IMR-90 (cell line): ENCODE measurements at regions not wholly inside any gene's neighbourhood (a gene's known extent, or its start where the extent isn't known, plus 50 kb on each side); places are given as distances from the start of the nearest gene placed in this dataset.

Experiments
- ATAC-seq: fragments of 200-7000 bp; cut with Tn5 transposase; 2 replicates; pipeline ENCODE4 v1.9.1; 2020; ENCODE audit warnings: low read depth, mild to moderate bottlenecking, moderate library complexity
- BruUV-seq: library from RNA; stranded (reverse); fragments of 400-500 nt; replicated peaks from 2 replicates; lab custom pipeline; 2021; lab: Mats Ljungman, UMichigan
- CTCF ChIA-PET: fragments of 300-600 bp; formaldehyde crosslinking; extraction: SDS; loops from one replicate; lab custom pipeline; 2021; ENCODE audit warnings: antibody characterized with exemption; lab: Yijun Ruan, JAX
- POLR2A ChIA-PET: fragments of 300-600 bp; sonication (Branson Sonifier 250); formaldehyde crosslinking; loops from one replicate; lab custom pipeline; 2022; ENCODE audit warnings: antibody characterized with exemption; ENCODE audit not compliant: unreplicated experiment; lab: Charles Lee
- DNase-seq: peaks from one replicate; pipeline ENCODE4 v3.0.0; 2013
- H2AFZ ChIP-seq: replicated peaks from 2 replicates; pipeline ENCODE3; 2013; ENCODE audit warnings: low read length, mild to moderate bottlenecking; ENCODE audit not compliant: poor library complexity
- H2AK5ac ChIP-seq: 2 replicates; pipeline ENCODE4 v1.6.1; 2013; ENCODE audit warnings: low read depth, low read length, inconsistent platforms
- H2AK9ac ChIP-seq: replicated peaks from 2 replicates; pipeline ENCODE3; 2013; ENCODE audit warnings: mild to moderate bottlenecking, low read depth, low read length, moderate library complexity; ENCODE audit not compliant: poor library complexity
- H2BK120ac ChIP-seq: 2 replicates; pipeline ENCODE4 v1.6.1; 2013; ENCODE audit warnings: low read depth, low read length, inconsistent platforms
- H2BK15ac ChIP-seq: 3 replicates; pipeline ENCODE4 v1.6.1; 2013; ENCODE audit warnings: low read depth, low read length, inconsistent platforms
- H2BK20ac ChIP-seq: 2 replicates; pipeline ENCODE4 v1.6.1; 2013; ENCODE audit warnings: low read depth, mild to moderate bottlenecking, inconsistent platforms, low read length, moderate library complexity
- H2BK5ac ChIP-seq: 2 replicates; pipeline ENCODE4 v1.6.1; 2013; ENCODE audit warnings: mild to moderate bottlenecking, low read depth, low read length, inconsistent platforms; ENCODE audit not compliant: poor library complexity, severe bottlenecking
- H3K14ac ChIP-seq: replicated peaks from 2 replicates; pipeline ENCODE4 v1.6.1; 2013; ENCODE audit warnings: low read depth, low read length, inconsistent platforms
- H3K18ac ChIP-seq: 2 replicates; pipeline ENCODE4 v1.6.1; 2013; ENCODE audit warnings: low read depth, low read length, control low read depth
- H3K23ac ChIP-seq: 2 replicates; pipeline ENCODE4 v1.6.1; 2013; ENCODE audit warnings: low read depth, low read length, inconsistent platforms
- H3K27ac ChIP-seq: 2 replicates; pipeline ENCODE4 v1.5.1; 2013; ENCODE audit warnings: mild to moderate bottlenecking, control low read depth, low read length; ENCODE audit not compliant: insufficient read depth
- H3K27me3 ChIP-seq: 2 replicates; pipeline ENCODE4 v1.6.1; 2013; ENCODE audit warnings: low read length; ENCODE audit not compliant: control insufficient read depth, insufficient read depth
- H3K36me3 ChIP-seq: 2 replicates; pipeline ENCODE4 v1.6.1; 2013; ENCODE audit warnings: low read length, mixed read lengths; ENCODE audit not compliant: control insufficient read depth, insufficient read depth
- H3K4ac ChIP-seq: 2 replicates; pipeline ENCODE4 v1.6.1; 2013; ENCODE audit warnings: low read depth, low read length, inconsistent platforms
- H3K4me1 ChIP-seq: 2 replicates; pipeline ENCODE4 v1.6.1; 2013; ENCODE audit warnings: low read length, mixed read lengths; ENCODE audit not compliant: control insufficient read depth, insufficient read depth
- H3K4me2 ChIP-seq: 2 replicates; pipeline ENCODE4 v1.6.1; 2013; ENCODE audit warnings: low read depth, mild to moderate bottlenecking, control low read depth, low read length, moderate library complexity
- H3K4me3 ChIP-seq: 2 replicates; pipeline ENCODE4 v1.5.1; 2013; ENCODE audit warnings: low read depth, mild to moderate bottlenecking, control low read depth, low read length, moderate library complexity; ENCODE audit not compliant: insufficient read depth
- H3K56ac ChIP-seq: 2 replicates; pipeline ENCODE4 v1.6.1; 2013; ENCODE audit warnings: low read length, inconsistent platforms; ENCODE audit not compliant: insufficient read depth; ENCODE audit errors: extremely low read depth
- H3K79me1 ChIP-seq, 2 experiments: 2 replicates each; pipeline ENCODE4 v1.6.1; 2013; ENCODE audit warnings: low read length in 2 of 2, inconsistent platforms in 1 of 2, low read depth in 1 of 2
- H3K9ac ChIP-seq: 2 replicates; pipeline ENCODE4 v1.6.1; 2013; ENCODE audit warnings: low read depth, low read length, control low read depth
- H3K9me1 ChIP-seq: 2 replicates; pipeline ENCODE4 v1.6.1; 2013; ENCODE audit warnings: low read length, inconsistent platforms; ENCODE audit not compliant: insufficient read depth
- H3K9me3 ChIP-seq: 2 replicates; pipeline ENCODE4 v1.6.1; 2013; ENCODE audit warnings: low read length; ENCODE audit not compliant: control insufficient read depth, insufficient read depth
- H4K20me1 ChIP-seq: 2 replicates; pipeline ENCODE4 v1.6.1; 2013; ENCODE audit warnings: low read length, inconsistent platforms; ENCODE audit not compliant: insufficient read depth
- H4K5ac ChIP-seq: 2 replicates; pipeline ENCODE4 v1.6.1; 2013; ENCODE audit warnings: mild to moderate bottlenecking, low read depth, low read length, control low read depth
- H4K8ac ChIP-seq, 2 experiments: 2 replicates each; pipeline ENCODE4 v1.6.1; 2013; ENCODE audit warnings: low read depth in 2 of 2, low read length in 2 of 2, control low read depth in 1 of 2, inconsistent platforms in 1 of 2
- H4K91ac ChIP-seq: 2 replicates; pipeline ENCODE4 v1.6.1; 2013; ENCODE audit warnings: low read depth, low read length, inconsistent platforms; ENCODE audit not compliant: insufficient read depth
- BHLHE40 ChIP-seq: fragments of 150-350 bp; IDR thresholded peaks from 2 replicates; pipeline ENCODE4 v1.6.1; 2016; ENCODE audit warnings: mild to moderate bottlenecking, low read depth, low read length
- SMC3 ChIP-seq: fragments of 150-350 bp; IDR thresholded peaks from 2 replicates; pipeline ENCODE4 v1.6.1; 2016; ENCODE audit warnings: low read depth, mild to moderate bottlenecking, antibody characterized with exemption, low read length, moderate library complexity
- USF2 ChIP-seq: fragments of 150-350 bp; IDR thresholded peaks from 2 replicates; pipeline ENCODE4 v1.6.1; 2017; ENCODE audit warnings: mild to moderate bottlenecking, antibody characterized with exemption, low read length, low read depth
- WGBS, 2 experiments: methylation state at CpG; one replicate each; pipeline versions ENCODE4 v1.1.5 to v1.1.7; 2013; ENCODE audit warnings: missing lambda C conversion rate in 2 of 2; ENCODE audit not compliant: insufficient read length in 1 of 2; ENCODE audit errors: extremely low coverage in 2 of 2; 5-methylcytosine and 5-hydroxymethylcytosine counted together
- dilution Hi-C: fragments of 300-500 bp; cut with HindIII; formaldehyde crosslinking; loops from one replicate; pipeline ENCODE4 v1.14.3; 2018; ENCODE audit warnings: low sequenced_read_pairs; ENCODE audit not compliant: unreplicated experiment
- in situ Hi-C: fragments of 300-500 bp; cut with MboI; formaldehyde crosslinking; loops from 3 replicates; pipeline ENCODE4 v1.14.3; 2019; ENCODE audit warnings: low sequenced_read_pairs, inconsistent platforms, mixed read lengths
- intact Hi-C: fragments of 100-400 bp; cut with micrococcal nuclease; formaldehyde crosslinking; loops from 2 replicates; pipeline ENCODE4 v1.10.0; 2022

- POLR2A ChIA-PET, result no interaction called here
- H3K4ac ChIP-seq, result no peak overlapping the region
- H4K20me1 ChIP-seq, result no peaks in the 10 kb centered on the region
- no peak overlapping the region for H3K18ac ChIP-seq
- H2BK15ac ChIP-seq, result no peak overlapping the region
- no peak overlapping the region for H2BK5ac ChIP-seq
- H4K8ac ChIP-seq, result no peak overlapping the region
- H3K23ac ChIP-seq, result no peak overlapping the region
- H3K4me2 ChIP-seq, result no peak overlapping the region
- H2BK120ac ChIP-seq, result no peak overlapping the region
- no peak overlapping the region for H4K91ac ChIP-seq
- H2AFZ ChIP-seq, result no peak overlapping the region
- no peak overlapping the region for H2AK5ac ChIP-seq
- dilution Hi-C loops (no loop called here), in situ Hi-C loops (no loop called here), intact Hi-C loops (no loop called here)
- no peaks in the 10 kb centered on the region for H3K36me3 ChIP-seq
- no peak for ATAC-seq
- CTCF ChIA-PET, result no interaction called here
- no peak overlapping the region for H2BK20ac ChIP-seq
- no peak overlapping the region for H3K56ac ChIP-seq
- H2AK9ac ChIP-seq, result no peak overlapping the region
- H3K4me1 ChIP-seq, result no peaks in the 10 kb centered on the region
- no peak for DNase-seq
- no peak overlapping the region for H4K5ac ChIP-seq
- peaks cover 1% of the 10 kb centered on the region; the same call in 1 of the 2 replicates for H3K27me3 ChIP-seq
- no peaks in the 10 kb centered on the region for H3K9me3 ChIP-seq
- H3K14ac ChIP-seq, result no peak overlapping the region
- no peaks in the 10 kb centered on the region for H3K79me1 ChIP-seq
- no peaks in the 10 kb centered on the region for H3K9me1 ChIP-seq
- no peak overlapping the region for H3K27ac ChIP-seq
- no TSS peak for BruUV-seq
- WGBS, 2 experiments, result no CpG with 5 or more reads among the region's 1 CpG
- no peak overlapping the region for H3K9ac ChIP-seq
- no peak overlapping the region for H3K4me3 ChIP-seq
- TF ChIP-seq BHLHE40, result no peak
- TF ChIP-seq SMC3, result no peak
- no peak for TF ChIP-seq USF2
Observed at GRCh38 chrX:37946197-37946596, 60.2 kb upstream of the SYTL5 start.
